Esophagus (tissue), 2 donors: ENCODE measurements at regions not wholly inside any gene's neighbourhood (a gene's known extent, or its start where the extent isn't known, plus 50 kb on each side); places are given as distances from the start of the nearest gene placed in this dataset.
"Not testable (repeated sequence)": the region's sequence is repeated elsewhere in the genome, so short reads cannot be mapped to it uniquely, and the experiment has no call there.

Experiments
- H3K27ac ChIP-seq, 2 donors: one replicate each; pipeline ENCODE4 v1.5.1; 2013; ENCODE audit warnings: low read depth in 2 of 2, mild to moderate bottlenecking in 2 of 2, inconsistent platforms in 1 of 2, low read length in 1 of 2, moderate library complexity in 1 of 2
- H3K27me3 ChIP-seq, 2 donors: one replicate each; pipeline ENCODE4 v1.6.1; 2013; ENCODE audit warnings: low read length in 2 of 2, control low read depth in 1 of 2, mild to moderate bottlenecking in 1 of 2; ENCODE audit not compliant: insufficient read depth in 2 of 2, control insufficient read depth in 1 of 2
- H3K36me3 ChIP-seq, 2 donors: one replicate each; pipeline ENCODE4 v1.6.1; 2013; ENCODE audit warnings: low read length in 1 of 2; ENCODE audit not compliant: control insufficient read depth in 2 of 2, insufficient read depth in 2 of 2
- H3K4me1 ChIP-seq, 2 donors: one replicate each; pipeline ENCODE4 v1.6.1; 2013; ENCODE audit warnings: low read length in 1 of 2; ENCODE audit not compliant: control insufficient read depth in 2 of 2, insufficient read depth in 2 of 2
- H3K4me3 ChIP-seq, 2 donors: one replicate each; pipeline ENCODE4 v1.5.1; 2013; ENCODE audit warnings: low read length in 2 of 2, mild to moderate bottlenecking in 2 of 2, low read depth in 1 of 2, moderate library complexity in 1 of 2
- H3K9me3 ChIP-seq, 2 donors: one replicate each; pipeline ENCODE4 v1.6.1; 2013; ENCODE audit warnings: mild to moderate bottlenecking in 2 of 2, low read depth in 1 of 2, low read length in 1 of 2, moderate library complexity in 1 of 2; ENCODE audit not compliant: control insufficient read depth in 2 of 2, insufficient read depth in 1 of 2
- WGBS, 2 donors: extraction: QIAGEN DNeasy Blood & Tissue Kit; methylation state at CpG; one replicate each; pipeline ENCODE4 v1.1.7; 2013; 5-methylcytosine and 5-hydroxymethylcytosine counted together
- donor health status: healthy with polysubstance abuse.
- donor health status: Bipolar disorder and iron deficiency.

DNA sequence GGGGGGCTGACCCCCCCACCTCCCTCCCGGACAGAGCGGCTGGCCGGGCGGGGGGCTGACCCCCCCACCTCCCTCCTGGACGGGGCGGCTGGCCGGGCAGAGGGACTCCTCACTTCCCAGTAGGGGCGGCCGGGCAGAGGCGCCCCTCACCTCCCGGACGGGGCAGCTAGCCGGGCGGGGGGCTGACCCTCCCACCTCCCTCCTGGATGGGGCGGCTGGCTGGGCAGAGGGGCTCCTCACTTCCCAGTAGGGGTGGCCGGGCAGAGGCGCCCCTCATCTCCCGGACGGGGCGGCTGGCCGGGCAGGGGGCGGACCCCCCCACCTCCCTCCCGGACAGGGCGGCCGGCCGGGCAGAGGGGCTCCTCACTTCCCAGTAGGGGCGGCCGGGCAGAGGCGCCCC is 234.3 kb upstream of the VCX start:
- not testable (repeated sequence) for H3K4me1 ChIP-seq, H3K9me3 ChIP-seq, H3K27ac ChIP-seq, H3K4me3 ChIP-seq, H3K27me3 ChIP-seq, H3K36me3 ChIP-seq
- 96 to 98% methylated on average over 5 to 22 of the region's 29 CpGs for WGBS, 2 donors

DNA sequence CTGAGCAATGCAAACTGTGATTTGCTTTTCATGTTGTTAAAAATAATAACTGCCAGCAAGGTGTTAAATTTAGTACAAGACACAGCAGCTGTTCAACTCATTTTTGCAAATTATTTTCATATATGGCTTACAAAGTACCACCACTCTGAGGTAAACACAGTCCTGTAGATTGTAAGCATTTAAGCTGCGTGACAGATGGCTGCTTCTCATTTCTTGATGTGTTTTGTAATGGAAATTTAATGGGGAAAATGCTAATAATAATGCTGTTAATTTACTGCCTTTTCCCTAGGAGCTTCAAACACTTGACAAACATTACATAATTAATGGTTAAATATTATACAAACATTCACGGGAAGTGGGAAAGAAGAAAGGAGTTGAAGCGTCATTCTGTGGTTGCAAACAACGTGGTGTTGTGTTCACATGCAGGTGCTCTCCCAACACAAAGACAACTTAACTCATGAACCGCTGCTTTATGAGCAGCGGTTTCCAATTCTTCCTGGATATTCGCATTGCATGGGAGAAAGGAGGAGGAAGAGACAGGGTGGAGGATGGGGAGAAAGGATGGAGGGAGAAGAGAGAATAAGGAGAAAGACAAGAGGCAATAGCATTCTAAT is 236.8 kb upstream of the VCX start:
- H3K27me3 ChIP-seq, result no peaks in the 10 kb centered on the region
- no peaks in the 10 kb centered on the region for H3K9me3 ChIP-seq
- H3K27ac ChIP-seq, result no peak overlapping the region
- no peaks in the 10 kb centered on the region for H3K36me3 ChIP-seq
- no peaks in the 10 kb centered on the region for H3K4me1 ChIP-seq
- H3K4me3 ChIP-seq, result no peak overlapping the region
- WGBS, 2 donors, result 44 to 47% methylated on average over 7 of the region's 7 CpGs

DNA sequence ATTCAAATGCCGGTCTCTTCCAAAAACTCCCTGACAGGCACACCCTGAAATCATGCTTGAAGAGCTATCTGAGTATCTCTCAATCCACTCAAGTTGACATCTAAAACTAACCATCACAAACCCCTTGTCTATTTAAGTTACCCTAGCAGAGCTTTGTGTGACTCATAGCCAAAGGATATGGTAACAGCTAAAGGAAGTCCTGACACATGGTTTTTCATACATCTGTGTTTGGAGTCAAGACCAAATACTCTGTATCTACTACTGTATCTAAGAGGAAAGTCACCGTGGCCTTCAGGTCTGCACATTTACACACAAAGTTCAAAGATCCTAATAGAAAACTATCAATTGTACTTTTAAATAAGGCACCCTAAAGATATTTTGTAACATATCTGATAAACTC is 239.6 kb upstream of the VCX start:
- WGBS, 2 donors, result 88 to 92% methylated on average over 2 of the region's 2 CpGs
- H3K27ac ChIP-seq, result no peak overlapping the region
- no peak overlapping the region for H3K4me3 ChIP-seq
- no peaks in the 10 kb centered on the region for H3K27me3 ChIP-seq
- no peaks in the 10 kb centered on the region for H3K9me3 ChIP-seq
- no peaks in the 10 kb centered on the region for H3K36me3 ChIP-seq
- H3K4me1 ChIP-seq, result no peaks in the 10 kb centered on the region

GRCh38 chrX:7596822-7597221 is 246.1 kb upstream of the VCX start:
- H3K36me3 ChIP-seq, result no peaks in the 10 kb centered on the region
- 43 to 85% methylated on average over 2 of the region's 2 CpGs for WGBS, 2 donors
- no peak overlapping the region for H3K27ac ChIP-seq
- H3K4me3 ChIP-seq, result no peak overlapping the region
- H3K9me3 ChIP-seq, result no peaks in the 10 kb centered on the region
- no peaks in the 10 kb centered on the region for H3K27me3 ChIP-seq
- H3K4me1 ChIP-seq, result no peaks in the 10 kb centered on the region

GRCh38 chrX:7593370-7593769 is 249.6 kb upstream of the VCX start:
- 84 to 89% methylated on average over 28 of the region's 28 CpGs for WGBS, 2 donors
- not testable (repeated sequence) for H3K27me3 ChIP-seq, H3K4me3 ChIP-seq, H3K9me3 ChIP-seq, H3K27ac ChIP-seq, H3K4me1 ChIP-seq, H3K36me3 ChIP-seq

GRCh38 chrX:7586126-7586525 is 256.8 kb upstream of the VCX start:
- Histone ChIP-seq H3K9me3 (no peaks in the 10 kb centered on the region), H3K4me1 (no peaks in the 10 kb centered on the region), H3K36me3 (no peaks in the 10 kb centered on the region), H3K4me3 (no peak overlapping the region), H3K27me3 (no peaks in the 10 kb centered on the region), H3K27ac (no peak overlapping the region)
- 4 to 8% methylated on average over 2 of the region's 2 CpGs for WGBS, 2 donors

DNA sequence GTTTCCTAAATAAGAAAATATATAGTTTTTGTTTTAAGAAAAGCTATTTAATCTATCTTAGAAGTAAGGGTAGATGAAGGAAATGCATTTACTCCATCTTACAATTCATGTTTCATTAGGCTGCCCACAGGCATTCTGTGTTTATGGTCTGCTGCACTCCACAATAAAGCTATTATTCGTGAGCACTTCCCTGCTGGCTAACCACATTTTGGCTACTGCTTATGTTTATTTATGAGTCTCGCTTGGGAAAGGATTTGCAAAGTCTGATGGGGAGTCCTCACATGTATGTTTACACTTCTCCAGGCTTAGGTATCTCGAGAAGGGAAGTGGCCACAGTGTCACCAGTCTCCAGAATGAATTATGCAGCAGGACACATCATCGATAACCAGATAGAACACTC is 260.8 kb upstream of the VCX start:
- H3K4me3 ChIP-seq, result no peak overlapping the region
- no peaks in the 10 kb centered on the region for H3K36me3 ChIP-seq
- WGBS, 2 donors, result 38 to 48% methylated on average over 4 of the region's 4 CpGs
- no peaks in the 10 kb centered on the region for H3K9me3 ChIP-seq
- no peak overlapping the region for H3K27ac ChIP-seq
- no peaks in the 10 kb centered on the region for H3K27me3 ChIP-seq
- no peaks in the 10 kb centered on the region for H3K4me1 ChIP-seq

DNA sequence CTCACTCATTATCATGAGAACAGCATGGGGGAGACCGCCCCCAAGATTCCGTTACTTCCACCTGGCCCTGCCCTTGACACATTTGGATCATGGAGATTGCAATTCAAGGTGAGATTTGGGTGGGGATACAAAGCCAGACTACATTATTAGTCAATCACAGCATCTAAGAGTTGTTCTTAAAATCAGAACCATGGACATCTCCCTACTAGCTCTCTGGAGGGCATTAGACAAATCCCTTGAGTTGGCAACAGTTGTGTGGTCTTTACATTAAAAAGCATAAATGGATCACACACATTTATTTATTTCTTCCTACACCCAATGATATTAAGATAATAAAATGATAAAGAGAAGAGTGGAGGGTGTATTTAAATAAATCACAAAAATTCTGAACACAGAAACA is 262.8 kb upstream of the VCX start:
- 74 to 76% methylated on average over 2 of the region's 2 CpGs for WGBS, 2 donors
- Histone ChIP-seq H3K9me3 (no peaks in the 10 kb centered on the region), H3K36me3 (no peaks in the 10 kb centered on the region), H3K4me1 (no peaks in the 10 kb centered on the region), H3K27me3 (no peaks in the 10 kb centered on the region), H3K27ac (no peak overlapping the region), H3K4me3 (no peak overlapping the region)

DNA sequence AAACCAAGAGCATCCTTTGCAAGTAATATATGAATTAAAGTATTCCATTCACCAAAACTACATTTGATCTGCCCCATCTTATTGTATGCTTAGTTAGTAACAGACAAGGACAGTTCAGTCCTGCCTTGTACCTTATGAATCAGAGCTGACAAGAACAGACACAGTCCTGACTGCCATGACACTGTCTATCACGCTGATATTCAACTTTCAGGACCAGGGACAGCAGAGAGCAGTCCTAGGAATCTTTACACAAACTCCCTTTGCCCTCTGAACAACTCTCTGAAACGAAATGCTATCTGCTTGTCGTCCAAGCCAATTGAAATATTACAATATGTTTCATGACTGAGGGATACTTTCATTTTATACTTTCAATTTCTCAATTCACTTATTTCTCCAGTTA is 268.6 kb upstream of the VCX start:
- H3K4me1 ChIP-seq, result no peaks in the 10 kb centered on the region
- no peaks in the 10 kb centered on the region for H3K36me3 ChIP-seq
- H3K9me3 ChIP-seq, result no peaks in the 10 kb centered on the region
- no peak overlapping the region for H3K4me3 ChIP-seq
- WGBS, 2 donors, result 3 to 5% methylated on average over 3 of the region's 3 CpGs
- no peaks in the 10 kb centered on the region for H3K27me3 ChIP-seq
- no peak overlapping the region for H3K27ac ChIP-seq

DNA sequence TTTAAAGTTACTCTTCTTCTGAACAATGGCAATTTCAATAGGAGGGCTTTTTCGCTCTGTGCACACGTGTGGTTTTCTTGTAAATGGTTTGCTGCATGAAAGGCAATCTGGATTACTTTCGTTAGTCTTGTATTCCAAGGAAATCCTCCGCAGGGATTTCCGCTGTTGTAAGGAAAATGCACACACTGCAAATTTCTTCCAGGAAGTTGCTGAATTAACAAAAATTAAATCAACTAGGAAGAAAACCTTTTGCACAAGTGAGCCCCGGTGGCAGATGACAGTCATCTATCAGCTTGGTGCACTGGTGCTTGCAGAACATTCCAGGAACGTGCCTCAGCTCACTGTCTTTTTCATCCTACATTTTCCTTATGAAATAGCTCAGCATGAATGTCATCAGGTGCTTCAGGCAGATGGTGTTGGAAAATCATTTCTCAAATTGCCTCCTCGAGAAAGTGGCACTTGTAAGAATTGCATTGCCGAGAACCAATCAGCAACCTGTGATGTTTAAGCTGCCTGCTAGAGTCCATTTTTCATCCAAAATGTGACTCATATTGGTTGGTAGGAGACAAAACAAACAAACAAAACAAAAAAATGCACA is 272.4 kb upstream of the VCX start:
- H3K9me3 ChIP-seq, result no peaks in the 10 kb centered on the region
- no peaks in the 10 kb centered on the region for H3K36me3 ChIP-seq
- WGBS, 2 donors, result 71 to 80% methylated on average over 9 of the region's 9 CpGs
- no peaks in the 10 kb centered on the region for H3K27me3 ChIP-seq
- H3K4me1 ChIP-seq, result no peaks in the 10 kb centered on the region
- H3K4me3 ChIP-seq, result no peak overlapping the region
- H3K27ac ChIP-seq, result no peak overlapping the region
